Inferior parietal cortex (tissue), 1 donor: ENCODE measurements at regions not wholly inside any gene's neighbourhood (a gene's known extent, or its start where the extent isn't known, plus 50 kb on each side); places are given as distances from the start of the nearest gene placed in this dataset.
"Not testable (repeated sequence)": the region's sequence is repeated elsewhere in the genome, so short reads cannot be mapped to it uniquely, and the experiment has no call there.

Experiments
- DNase-seq: peaks from one replicate; pipeline ENCODE4 v3.0.0-alpha.2; 2016; ENCODE audit errors: extremely low spot score

- no peak for DNase-seq
Observed at GRCh38 chr15:66963710-66964109, 101.7 kb upstream of the SMAD3 start.

- DNase-seq: no peak
Observed at GRCh38 chr15:66964111-66964738, 101.2 kb upstream of the SMAD3 start.

DNA sequence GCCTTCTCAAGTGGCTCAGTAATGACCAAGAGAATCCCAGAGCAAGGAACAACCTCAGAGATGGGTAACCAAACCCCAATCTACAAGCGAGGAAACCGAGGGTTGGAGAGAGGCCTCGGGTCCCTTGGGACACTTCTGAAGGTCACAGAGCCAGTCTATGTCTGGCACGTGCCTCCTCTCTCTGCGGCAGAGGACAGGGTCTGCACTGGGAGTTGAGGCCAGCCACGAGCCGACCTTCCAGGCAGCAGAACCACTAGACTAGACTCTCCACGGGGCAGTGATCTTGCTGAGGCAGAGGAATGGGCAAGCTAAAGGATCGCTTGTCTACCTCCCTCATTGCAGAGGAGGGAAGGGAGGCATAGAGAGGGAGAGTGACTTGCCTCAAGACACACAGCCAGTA, 100.6 kb upstream of the SMAD3 start:
- no peak for DNase-seq

DNA sequence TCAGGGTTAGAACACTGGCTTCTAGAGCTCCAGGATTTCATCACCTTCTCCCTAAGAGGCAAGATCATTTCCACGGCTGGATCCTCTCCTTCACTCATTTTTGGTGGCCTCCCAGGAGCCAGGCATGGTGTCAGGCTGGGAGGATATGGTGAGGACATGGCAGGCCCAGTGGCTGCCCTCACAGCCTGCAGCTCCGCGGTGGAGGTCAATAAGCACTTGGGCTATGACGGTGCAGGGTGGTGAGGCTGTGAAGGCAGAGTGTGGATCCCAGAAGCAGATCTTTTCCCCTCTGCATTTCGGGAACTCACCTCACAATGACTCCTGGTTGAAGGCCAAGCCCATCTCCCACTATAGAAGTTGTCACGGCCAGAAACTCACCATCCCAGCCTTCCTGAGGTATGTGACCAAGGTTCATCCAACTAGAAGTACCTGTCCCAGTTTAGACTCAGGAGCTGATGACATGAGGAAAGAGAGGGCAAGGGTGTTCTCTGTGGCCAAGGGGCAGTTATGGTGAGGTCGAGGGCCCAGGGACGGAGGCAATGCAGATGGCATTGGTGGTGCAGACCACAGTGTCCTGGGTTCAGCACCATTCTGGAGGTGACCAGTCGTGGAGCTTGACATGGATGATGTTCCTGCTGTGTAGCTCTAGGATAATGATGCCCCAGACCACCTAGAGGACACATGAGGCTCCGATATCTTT, 100.1 kb upstream of the SMAD3 start:
- no peak for DNase-seq

GRCh38 chr15:66966256-66966655, 99.1 kb upstream of the SMAD3 start:
- DNase-seq: no peak

- DNase-seq: no peak
Observed at GRCh38 chr15:66968806-66969596, 96.4 kb upstream of the SMAD3 start.

DNA sequence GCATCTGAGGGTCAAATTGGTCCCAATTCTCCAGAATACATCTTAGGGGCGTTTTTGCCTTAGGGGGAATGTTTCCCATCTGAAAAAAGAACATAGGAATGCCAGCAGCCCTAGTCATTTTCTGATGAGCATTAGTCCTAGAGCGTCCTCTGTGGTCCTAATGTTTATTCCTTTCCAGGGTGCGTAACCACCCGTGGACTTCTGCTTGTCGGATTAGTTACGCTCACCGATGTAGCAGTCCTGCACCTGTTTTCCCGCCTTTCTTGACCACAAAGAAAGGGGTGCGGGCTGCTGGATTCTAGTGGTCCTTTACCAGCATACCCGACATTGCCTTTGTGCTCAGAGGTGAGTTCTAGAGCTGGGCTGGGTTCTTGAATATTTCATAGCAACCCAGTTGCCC, 91.3 kb upstream of the SMAD3 start:
- not testable (repeated sequence) for DNase-seq

DNA sequence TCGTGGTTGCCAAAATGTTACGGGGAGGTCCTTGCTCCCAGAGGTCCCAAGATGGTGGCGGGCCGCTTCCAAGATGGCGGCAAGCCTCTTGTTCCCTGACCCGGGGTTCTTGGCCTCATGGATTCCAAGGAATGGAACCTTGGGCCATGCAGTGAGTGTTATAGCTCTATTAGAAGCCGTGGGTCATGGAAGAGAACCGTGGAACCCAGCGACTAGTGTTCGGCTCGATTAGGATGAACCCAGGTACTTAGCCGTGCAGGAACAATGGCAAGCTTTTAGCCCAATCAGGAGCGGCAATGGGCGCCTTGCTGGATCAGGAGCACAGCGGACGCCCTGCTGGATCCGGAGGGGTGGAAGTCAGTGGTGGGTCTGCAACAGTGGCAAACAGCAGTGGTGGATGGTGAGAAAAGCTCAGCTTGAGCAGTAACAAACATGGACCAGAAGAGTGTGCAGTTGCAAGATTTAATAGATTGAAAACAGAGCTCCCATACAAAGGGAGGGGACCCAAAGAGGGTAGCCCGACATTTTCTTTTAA, 89.2 kb upstream of the SMAD3 start:
- not testable (repeated sequence) for DNase-seq

DNA sequence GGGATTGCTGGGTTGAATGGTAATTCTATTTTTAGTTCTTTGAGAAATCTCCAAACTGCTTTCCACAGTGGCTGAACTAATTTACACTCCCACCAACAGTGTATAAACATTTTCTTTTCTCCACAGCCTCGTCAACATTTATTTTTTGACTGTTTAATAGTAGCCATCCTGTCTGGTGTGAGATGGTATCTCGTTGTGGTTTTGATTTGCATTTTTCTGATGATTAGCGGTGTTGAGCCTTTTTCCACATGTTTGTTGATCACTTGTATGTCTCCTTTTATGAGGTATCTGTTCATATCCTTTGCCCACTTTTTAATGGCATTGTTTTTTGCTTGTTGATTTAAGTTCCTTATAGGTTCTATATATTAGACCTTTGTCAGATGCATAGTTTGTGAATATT, 85.1 kb upstream of the SMAD3 start:
- DNase-seq: not testable (repeated sequence)

- DNase-seq: no peak
Observed at GRCh38 chr15:66981771-66982170, 83.6 kb upstream of the SMAD3 start.

- DNase-seq: no peak
Observed at GRCh38 chr15:66982250-66982649, 83.2 kb upstream of the SMAD3 start.

DNA sequence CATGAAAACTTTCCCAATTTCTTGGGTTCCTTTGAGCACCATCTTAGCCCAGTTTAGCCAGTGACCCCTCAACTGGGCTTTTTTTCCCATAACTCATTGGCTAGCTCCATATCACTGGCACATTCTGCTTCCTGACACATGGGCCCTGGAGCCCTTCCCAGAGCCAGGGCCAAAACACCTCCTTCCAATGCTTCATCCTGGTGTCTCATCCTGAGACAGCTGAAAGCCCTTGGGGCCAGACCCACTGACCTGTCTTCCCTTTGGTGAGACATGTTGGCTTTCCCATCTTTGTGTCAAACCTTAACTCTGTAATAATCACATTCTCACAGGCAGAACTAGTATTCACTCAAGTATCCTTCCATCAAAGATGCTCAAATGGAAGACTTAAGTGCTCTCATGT, 82.6 kb upstream of the SMAD3 start:
- DNase-seq: no peak

GRCh38 chr15:66985653-66986052, 79.7 kb upstream of the SMAD3 start:
- no peak for DNase-seq

DNA sequence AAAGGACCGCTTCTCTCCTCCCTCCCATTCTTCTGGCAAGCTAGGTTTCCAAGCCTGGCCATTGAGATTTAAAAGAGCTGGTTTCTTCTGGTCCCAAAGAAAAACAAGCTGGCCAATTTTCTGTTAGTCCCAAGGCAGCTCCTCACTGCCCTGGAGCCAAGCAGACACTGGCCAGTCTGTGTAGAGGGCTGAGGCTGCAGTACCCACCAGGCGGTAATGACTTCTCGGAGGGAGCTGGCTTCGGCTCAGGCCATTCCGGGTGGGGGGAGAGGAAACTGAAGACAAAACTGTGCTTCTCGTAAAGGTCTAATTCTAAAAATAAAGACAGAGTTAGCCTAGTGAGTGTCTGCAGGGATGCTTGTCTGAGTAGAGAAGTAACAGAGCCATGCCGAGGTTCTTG, 78.5 kb upstream of the SMAD3 start:
- no peak for DNase-seq

DNA sequence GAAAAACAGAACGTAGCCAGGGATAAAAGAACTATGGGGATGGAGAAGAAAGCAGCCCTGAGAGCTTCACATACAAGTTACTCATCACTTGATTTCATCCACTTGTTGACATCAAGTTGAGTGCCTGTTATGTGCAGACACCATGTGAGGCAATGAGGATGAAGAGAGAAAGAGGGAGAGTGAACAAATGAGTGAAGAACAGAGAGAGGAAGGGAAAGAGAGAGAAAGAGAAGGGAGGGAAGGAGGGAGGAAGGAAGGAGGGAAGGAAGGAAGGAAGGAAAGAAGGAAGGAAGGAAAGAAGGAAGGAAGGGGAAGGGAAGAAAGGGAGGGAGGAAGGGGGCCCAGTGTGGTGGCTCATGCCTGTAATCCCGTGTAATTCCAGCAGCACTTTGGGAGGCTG, 72.3 kb upstream of the SMAD3 start:
- no peak for DNase-seq

GRCh38 chr15:66993874-66994696, 71.3 kb upstream of the SMAD3 start:
- DNase-seq: no peak

DNA sequence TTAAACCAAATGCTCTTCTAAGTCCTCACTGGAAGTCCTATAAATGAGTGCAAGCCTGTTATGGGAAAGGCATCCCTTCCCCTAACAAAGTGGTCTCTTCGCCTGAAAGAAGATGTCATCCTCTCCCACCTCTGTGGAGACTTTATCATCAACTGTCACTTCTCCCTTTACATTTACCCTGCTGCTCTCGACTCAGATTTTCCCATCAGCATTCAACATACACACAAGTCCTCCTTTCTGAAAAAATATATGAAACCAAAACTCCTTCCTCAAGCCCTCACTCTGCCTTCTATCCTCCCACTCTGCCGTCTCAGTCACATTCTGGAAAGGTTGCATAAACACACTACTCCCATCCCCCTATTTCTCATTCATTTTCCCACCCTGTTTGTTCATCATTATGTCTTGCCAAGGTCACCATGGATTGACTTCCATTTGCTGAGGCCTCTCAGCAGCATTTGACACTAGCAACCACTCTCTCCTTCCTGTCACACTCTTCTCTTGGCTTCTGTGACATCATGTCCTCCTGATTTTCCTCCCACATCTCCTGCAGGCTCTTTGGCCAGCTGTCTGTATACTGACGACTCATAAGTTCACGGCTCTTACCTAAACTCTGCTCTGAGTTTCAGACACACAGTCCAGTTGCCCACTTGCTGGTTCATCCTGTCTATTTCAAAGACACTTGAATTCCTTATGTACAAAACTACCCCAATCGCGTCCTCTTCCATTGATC, 70.3 kb upstream of the SMAD3 start:
- no peak for DNase-seq

- no peak for DNase-seq
Observed at GRCh38 chr15:66996094-66996493, 69.3 kb upstream of the SMAD3 start.

- no peak for DNase-seq
Observed at GRCh38 chr15:66997212-66997611, 68.2 kb upstream of the SMAD3 start.

- DNase-seq: not testable (repeated sequence)
Observed at GRCh38 chr15:66998234-66998633, 67.2 kb upstream of the SMAD3 start.
